Coronary artery (tissue), 2 donors: ENCODE measurements at regions not wholly inside any gene's neighbourhood (a gene's known extent, or its start where the extent isn't known, plus 50 kb on each side); places are given as distances from the start of the nearest gene placed in this dataset.
"Not testable (repeated sequence)": the region's sequence is repeated elsewhere in the genome, so short reads cannot be mapped to it uniquely, and the experiment has no call there.

Source experiments
- DNase-seq: peaks from one replicate; pipeline ENCODE4 v3.0.0-alpha.2; 2017; ENCODE audit warnings: low spot score
- H3K27ac ChIP-seq, 2 donors: fragments of 200-600 bp; sonication (generic); one replicate each; pipeline ENCODE4 v1.5.1; 2016 to 2019
- H3K4me3 ChIP-seq: fragments of 200-600 bp; sonication (generic); 2 replicates; pipeline ENCODE4 v1.5.1; 2016; ENCODE audit warnings: mild to moderate bottlenecking, moderate library complexity
- CTCF ChIP-seq: fragments of 200-600 bp; sonication (generic); IDR thresholded peaks from one replicate; pipeline ENCODE4 v1.5.1; 2019; ENCODE audit warnings: antibody characterized with exemption

GRCh38 chrX:66961665-66962064 lies 322.8 kb upstream of the EDA2R start:
- no peak for DNase-seq
- TF ChIP-seq CTCF, result no peak
- Histone ChIP-seq H3K27ac (no peak overlapping the region), H3K4me3 (no peak overlapping the region)

- TF ChIP-seq CTCF, result no peak
- DNase-seq, result no peak
- Histone ChIP-seq H3K27ac (no peak overlapping the region), H3K4me3 (no peak overlapping the region)
Measured at GRCh38 chrX:66931713-66932112, 292.8 kb upstream of the EDA2R start.

GRCh38 chrX:66930516-66930915 lies 291.6 kb upstream of the EDA2R start:
- not testable (repeated sequence) for H3K27ac ChIP-seq, DNase-seq, H3K4me3 ChIP-seq

- TF ChIP-seq CTCF, result no peak
- Histone ChIP-seq H3K27ac (no peak overlapping the region), H3K4me3 (no peak overlapping the region)
- DNase-seq, result no peak
Measured at GRCh38 chrX:66920296-66920695, 281.4 kb upstream of the EDA2R start.

- no peak overlapping the region for H3K4me3 ChIP-seq
- no peak overlapping the region for H3K27ac ChIP-seq
- TF ChIP-seq CTCF, result no peak
- no peak for DNase-seq
Measured at GRCh38 chrX:66919280-66919832, 280.5 kb upstream of the EDA2R start.

- Histone ChIP-seq H3K27ac (no peak overlapping the region), H3K4me3 (no peak overlapping the region)
- no peak for DNase-seq
- TF ChIP-seq CTCF, result no peak
Measured at GRCh38 chrX:66918511-66918910, 279.6 kb upstream of the EDA2R start.

- Histone ChIP-seq H3K27ac (no peak overlapping the region), H3K4me3 (no peak overlapping the region)
- no peak for DNase-seq
- no peak for TF ChIP-seq CTCF
Measured at GRCh38 chrX:66915893-66916292, 277.0 kb upstream of the EDA2R start.

- no peak for TF ChIP-seq CTCF
- no peak overlapping the region for H3K27ac ChIP-seq
- no peak overlapping the region for H3K4me3 ChIP-seq
- no peak for DNase-seq
Measured at GRCh38 chrX:66914080-66914479, 275.2 kb upstream of the EDA2R start.
